Ovary (tissue), 3 donors: ENCODE measurements at regions not wholly inside any gene's neighbourhood (a gene's known extent, or its start where the extent isn't known, plus 50 kb on each side); places are given as distances from the start of the nearest gene placed in this dataset.

Experiments
- CTCF ChIP-seq, 3 donors: fragments of 450-650 bp in 2 of 3; fragments of 200-600 bp in 1 of 3; IDR thresholded peaks; one replicate each; pipeline versions ENCODE4 v1.5.1 to v1.8.0; 2016 to 2022; ENCODE audit warnings: antibody characterized with exemption in 3 of 3, mild to moderate bottlenecking in 1 of 3
- EP300 ChIP-seq: sonication (generic); formaldehyde crosslinking; IDR thresholded peaks from one replicate; pipeline ENCODE4 v1.6.1; 2017; ENCODE audit warnings: antibody characterized with exemption
- donor health status: DM: no; HTN: no; CAD: no.

GRCh38 chr14:71486279-71486678 is 445.9 kb upstream of the RGS6 start:
- TF ChIP-seq CTCF (IDR thresholded peaks at IDR 0.05) (no peak), EP300 (no peak)
